MM.1S (cell line): ENCODE measurements at regions not wholly inside any gene's neighbourhood (a gene's known extent, or its start where the extent isn't known, plus 50 kb on each side); places are given as distances from the start of the nearest gene placed in this dataset.

Experiments
- DNase-seq: peaks from one replicate; pipeline ENCODE4 v3.0.0-alpha.2; 2015
- H2AFZ ChIP-seq: fragments of 300-600 bp; sonication (generic); 2 replicates; pipeline ENCODE4 v1.6.0; 2016; ENCODE audit warnings: antibody characterized with exemption, low read length
- H3F3A ChIP-seq: fragments of 300-600 bp; sonication (generic); 2 replicates; pipeline ENCODE4 v1.6.1; 2016; ENCODE audit warnings: mild to moderate bottlenecking, antibody characterized with exemption, low read length, moderate library complexity, mixed read lengths; ENCODE audit not compliant: insufficient read depth
- H3K27ac ChIP-seq: fragments of 300-600 bp; sonication (generic); 2 replicates; pipeline ENCODE4 v1.5.1; 2016; ENCODE audit warnings: mild to moderate bottlenecking, low read length
- H3K27me3 ChIP-seq: fragments of 300-600 bp; sonication (generic); replicated peaks from 2 replicates; pipeline ENCODE4 v1.6.0; 2016; ENCODE audit warnings: low read length; ENCODE audit not compliant: insufficient read depth
- H3K36me3 ChIP-seq: fragments of 300-600 bp; sonication (generic); replicated peaks from 2 replicates; pipeline ENCODE4 v1.6.1; 2016; ENCODE audit warnings: mild to moderate bottlenecking, low read length, mixed read lengths; ENCODE audit not compliant: insufficient read depth
- H3K4me1 ChIP-seq: fragments of 300-600 bp; sonication (generic); 2 replicates; pipeline ENCODE4 v1.6.1; 2016; ENCODE audit warnings: low read length, mixed read lengths
- H3K4me2 ChIP-seq: fragments of 300-600 bp; sonication (generic); 2 replicates; pipeline ENCODE4 v1.6.0; 2016; ENCODE audit warnings: low read depth, low read length
- H3K4me3 ChIP-seq: fragments of 300-600 bp; sonication (generic); 2 replicates; pipeline ENCODE4 v1.5.1; 2016; ENCODE audit warnings: low read length, mixed read lengths
- H3K79me2 ChIP-seq: fragments of 300-600 bp; sonication (generic); 2 replicates; pipeline ENCODE4 v1.6.1; 2016; ENCODE audit warnings: mixed run types, low read length, mixed read lengths
- H3K9ac ChIP-seq: fragments of 300-600 bp; sonication (generic); 2 replicates; pipeline ENCODE4 v1.6.1; 2016; ENCODE audit warnings: low read length, mixed read lengths
- H3K9me2 ChIP-seq: fragments of 300-600 bp; sonication (generic); replicated peaks from 2 replicates; pipeline ENCODE4 v1.6.1; 2016; ENCODE audit warnings: mild to moderate bottlenecking, low read length, mixed read lengths; ENCODE audit not compliant: insufficient read depth
- H3K9me3 ChIP-seq: fragments of 300-600 bp; sonication (generic); replicated peaks from 2 replicates; pipeline ENCODE4 v1.6.1; 2016; ENCODE audit warnings: mild to moderate bottlenecking, low read length, mixed read lengths; ENCODE audit not compliant: insufficient read depth
- H4K20me1 ChIP-seq: fragments of 300-600 bp; sonication (generic); 2 replicates; pipeline ENCODE4 v1.6.1; 2016; ENCODE audit warnings: mild to moderate bottlenecking, low read length, moderate library complexity, mixed read lengths; ENCODE audit not compliant: insufficient read depth
- EZH2 ChIP-seq: fragments of 300-600 bp; sonication (generic); optimal IDR thresholded peaks from 2 replicates; pipeline ENCODE3; 2017; ENCODE audit warnings: low read depth, mild to moderate bottlenecking, antibody characterized with exemption, low read length, mixed read lengths
- EZH2phosphoT487 ChIP-seq: fragments of 300-600 bp; sonication (generic); IDR thresholded peaks from 2 replicates; pipeline ENCODE4 v1.6.1; 2018; ENCODE audit warnings: antibody characterized with exemption, low read length
- TF ChIP-seq, protein P1 (sequence below): fragments of 300-600 bp; sonication (generic); IDR thresholded peaks from 2 replicates; pipeline ENCODE4 v1.5.1; 2016; ENCODE audit warnings: antibody characterized with exemption, low read length, mixed read lengths

DNA sequence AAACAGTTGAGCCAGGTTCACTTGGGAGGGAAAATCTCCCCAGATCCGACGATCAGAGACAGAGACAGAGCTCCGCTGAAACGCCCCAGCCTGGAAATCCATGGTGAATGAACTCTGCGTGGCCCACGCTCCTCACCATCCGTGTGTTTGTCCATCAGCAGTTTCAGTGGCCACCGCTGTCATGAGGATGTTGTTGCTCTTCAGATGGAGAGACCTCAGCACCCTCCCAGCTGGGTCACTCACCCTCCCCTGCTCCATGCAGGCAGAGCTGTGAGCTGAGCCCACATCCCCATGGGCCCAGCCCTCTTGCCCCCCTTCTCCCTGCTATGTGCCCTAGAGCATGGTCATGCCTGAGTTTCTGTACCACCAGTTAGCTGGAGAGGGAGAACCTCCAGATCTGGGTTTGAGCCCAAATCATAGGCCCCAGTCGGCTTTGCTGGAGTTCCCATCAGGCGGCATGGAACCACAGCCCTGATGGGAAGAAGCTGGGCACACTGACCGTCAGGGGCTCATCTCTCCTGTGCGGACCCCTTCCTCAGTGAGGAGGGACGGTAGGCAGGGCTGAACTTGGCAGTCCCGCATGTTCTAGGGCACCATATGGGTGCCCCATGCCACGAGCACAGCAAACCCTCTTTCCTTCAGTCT lies 154.4 kb upstream of the COL5A1 start:
- H3K27ac ChIP-seq = no peak overlapping the region
- no peaks in the 10 kb centered on the region for H3K9me3 ChIP-seq
- DNase-seq = no peak
- no peak overlapping the region for H3K9ac ChIP-seq
- H3K27me3 ChIP-seq = peaks cover 98% of the 10 kb centered on the region
- H3F3A ChIP-seq = no peaks in the 10 kb centered on the region
- TF ChIP-seq EZH2 = no peak
- no peak for TF ChIP-seq EZH2phosphoT487
- TF ChIP-seq, protein P1, sequence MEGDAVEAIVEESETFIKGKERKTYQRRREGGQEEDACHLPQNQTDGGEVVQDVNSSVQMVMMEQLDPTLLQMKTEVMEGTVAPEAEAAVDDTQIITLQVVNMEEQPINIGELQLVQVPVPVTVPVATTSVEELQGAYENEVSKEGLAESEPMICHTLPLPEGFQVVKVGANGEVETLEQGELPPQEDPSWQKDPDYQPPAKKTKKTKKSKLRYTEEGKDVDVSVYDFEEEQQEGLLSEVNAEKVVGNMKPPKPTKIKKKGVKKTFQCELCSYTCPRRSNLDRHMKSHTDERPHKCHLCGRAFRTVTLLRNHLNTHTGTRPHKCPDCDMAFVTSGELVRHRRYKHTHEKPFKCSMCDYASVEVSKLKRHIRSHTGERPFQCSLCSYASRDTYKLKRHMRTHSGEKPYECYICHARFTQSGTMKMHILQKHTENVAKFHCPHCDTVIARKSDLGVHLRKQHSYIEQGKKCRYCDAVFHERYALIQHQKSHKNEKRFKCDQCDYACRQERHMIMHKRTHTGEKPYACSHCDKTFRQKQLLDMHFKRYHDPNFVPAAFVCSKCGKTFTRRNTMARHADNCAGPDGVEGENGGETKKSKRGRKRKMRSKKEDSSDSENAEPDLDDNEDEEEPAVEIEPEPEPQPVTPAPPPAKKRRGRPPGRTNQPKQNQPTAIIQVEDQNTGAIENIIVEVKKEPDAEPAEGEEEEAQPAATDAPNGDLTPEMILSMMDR = no peak
- no peaks in the 10 kb centered on the region for H3K36me3 ChIP-seq
- H4K20me1 ChIP-seq = no peaks in the 10 kb centered on the region
- H3K4me1 ChIP-seq = no peaks in the 10 kb centered on the region
- H3K9me2 ChIP-seq = no peaks in the 10 kb centered on the region
- H3K79me2 ChIP-seq = no peaks in the 10 kb centered on the region
- H2AFZ ChIP-seq = no peak overlapping the region
- no peak overlapping the region for H3K4me3 ChIP-seq
- H3K4me2 ChIP-seq = no peak overlapping the region

DNA sequence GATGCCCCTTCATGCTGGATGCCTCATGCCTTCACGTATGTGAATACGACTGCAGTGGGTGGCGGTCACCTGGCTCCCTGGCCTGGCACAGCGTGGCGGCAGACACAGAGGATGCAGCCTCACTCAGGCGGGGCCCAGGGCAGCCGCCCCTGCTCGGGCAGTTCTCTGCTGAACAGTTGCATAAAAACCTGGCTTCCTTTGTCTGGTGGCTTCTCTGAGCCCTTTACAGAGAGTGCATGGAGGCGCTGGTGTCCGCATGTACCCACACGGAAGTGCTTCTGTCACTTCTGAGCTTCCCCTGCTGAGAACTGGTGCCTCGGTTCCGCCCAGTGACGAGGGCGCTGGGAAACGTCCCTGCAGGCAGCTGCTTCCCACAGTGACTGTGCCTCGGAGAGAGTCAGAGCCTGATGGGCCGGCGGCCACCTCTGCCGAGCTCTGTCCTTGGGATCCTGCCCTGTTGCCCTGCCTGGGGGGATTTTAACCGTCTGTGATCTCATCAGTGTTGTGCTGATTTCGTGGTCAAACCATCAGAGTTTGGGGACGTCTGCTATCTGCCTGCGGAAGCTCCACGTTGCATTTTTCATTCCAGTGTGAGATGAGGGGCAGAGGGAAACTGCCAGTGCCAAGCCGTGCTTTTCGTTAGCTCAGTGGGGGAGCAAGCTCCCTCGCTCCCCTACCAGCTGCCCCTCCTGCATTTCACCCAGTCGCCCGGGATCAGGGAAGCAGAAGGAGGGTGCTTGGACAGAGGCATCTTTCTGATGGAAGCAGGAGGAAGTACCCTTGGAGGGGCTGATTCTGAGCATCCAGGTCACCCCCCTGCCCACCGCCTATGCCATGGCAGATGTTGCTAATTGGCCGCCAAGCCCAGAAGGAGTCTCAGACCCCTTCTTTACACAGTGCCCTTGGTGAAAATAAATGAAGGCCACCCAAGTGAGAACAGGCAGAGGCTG lies 153.0 kb upstream of the COL5A1 start:
- Histone ChIP-seq H3K79me2 (no peaks in the 10 kb centered on the region), H4K20me1 (no peaks in the 10 kb centered on the region), H3F3A (no peaks in the 10 kb centered on the region), H3K9me3 (no peaks in the 10 kb centered on the region), H3K27ac (no peak overlapping the region), H3K4me1 (no peaks in the 10 kb centered on the region), H3K9me2 (no peaks in the 10 kb centered on the region), H3K9ac (no peak overlapping the region), H3K36me3 (no peaks in the 10 kb centered on the region), H3K27me3 (peaks cover 98% of the 10 kb centered on the region), H3K4me3 (no peak overlapping the region), H3K4me2 (no peak overlapping the region), H2AFZ (no peak overlapping the region)
- TF ChIP-seq EZH2 (no peak), EZH2phosphoT487 (no peak)
- TF ChIP-seq, protein P1 = no peak
- DNase-seq = no peak

DNA sequence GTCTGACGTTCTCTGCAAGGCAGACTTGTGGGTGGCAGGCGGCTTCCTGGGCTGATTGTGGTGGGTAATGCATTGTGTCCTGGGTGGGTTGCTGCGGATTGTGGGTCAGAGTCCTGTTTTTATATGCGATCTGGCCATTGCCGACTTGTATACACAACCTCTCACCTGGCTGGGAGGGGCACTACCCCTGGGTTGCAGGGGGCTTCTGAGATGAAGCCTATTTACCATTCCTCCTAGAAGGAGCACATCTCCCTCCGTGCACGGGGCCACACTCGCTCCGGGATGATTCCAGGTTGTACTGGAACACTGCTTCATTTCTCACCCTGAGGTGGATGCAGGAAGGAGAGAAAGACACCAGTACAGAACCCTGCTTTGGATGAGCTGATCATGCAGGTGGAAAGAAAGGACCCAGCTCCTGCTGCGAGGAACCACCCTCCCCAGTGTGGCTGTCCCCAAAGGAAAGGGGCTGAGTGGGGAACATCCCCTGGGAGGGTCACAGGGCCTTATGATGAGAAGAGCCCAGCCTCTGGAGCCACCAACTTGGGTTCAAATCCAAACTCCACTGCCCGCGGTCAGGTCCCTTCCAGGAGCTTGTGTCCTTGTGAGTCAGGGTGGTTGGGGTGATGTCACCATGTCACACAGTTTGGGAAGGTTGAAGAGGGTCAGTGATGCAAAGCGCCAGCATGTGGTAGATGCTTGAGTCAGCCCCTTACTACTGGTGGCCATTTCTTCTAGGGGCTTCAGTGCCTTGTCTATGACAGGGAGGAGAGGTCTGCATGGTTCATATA lies 151.8 kb upstream of the COL5A1 start:
- H3K27me3 ChIP-seq = peaks cover 94% of the 10 kb centered on the region
- H3K9me2 ChIP-seq = no peaks in the 10 kb centered on the region
- H3K36me3 ChIP-seq = no peaks in the 10 kb centered on the region
- no peak overlapping the region for H3K4me2 ChIP-seq
- no peaks in the 10 kb centered on the region for H3K4me1 ChIP-seq
- H3K9me3 ChIP-seq = no peaks in the 10 kb centered on the region
- H3K27ac ChIP-seq = no peak overlapping the region
- no peak for DNase-seq
- TF ChIP-seq EZH2 (no peak), EZH2phosphoT487 (no peak)
- TF ChIP-seq, protein P1 = no peak
- H3K4me3 ChIP-seq = no peak overlapping the region
- no peaks in the 10 kb centered on the region for H3K79me2 ChIP-seq
- no peak overlapping the region for H2AFZ ChIP-seq
- H4K20me1 ChIP-seq = no peaks in the 10 kb centered on the region
- H3F3A ChIP-seq = no peaks in the 10 kb centered on the region
- no peak overlapping the region for H3K9ac ChIP-seq
